Neural cell (in vitro differentiated cells): ENCODE measurements at regions not wholly inside any gene's neighbourhood (a gene's known extent, or its start where the extent isn't known, plus 50 kb on each side); places are given as distances from the start of the nearest gene placed in this dataset.

ENCODE experiments used
- H2AFZ ChIP-seq: fragments of 200-600, 300-800 bp; sonication (generic), shearing (Covaris generic); 2 replicates; pipeline ENCODE4 v1.6.0; 2014; ENCODE audit warnings: low read depth, mild to moderate bottlenecking, antibody characterized with exemption, low read length, moderate library complexity
- H3F3A ChIP-seq: fragments of 200-600 bp; shearing (Covaris generic); 2 replicates; pipeline ENCODE4 v1.6.1; 2016; ENCODE audit warnings: mild to moderate bottlenecking, moderate library complexity, mixed read lengths, antibody characterized with exemption, low read length; ENCODE audit not compliant: insufficient read depth, poor library complexity, severe bottlenecking
- H3K27ac ChIP-seq: fragments of 200-600, 300-800 bp; sonication (generic), shearing (Covaris generic); 2 replicates; pipeline ENCODE4 v1.5.1; 2014; ENCODE audit warnings: mild to moderate bottlenecking, low read length, moderate library complexity
- H3K27me3 ChIP-seq: fragments of 300-800, 200-600 bp; sonication (generic), shearing (Covaris generic); 2 replicates; pipeline ENCODE4 v1.6.0; 2014; ENCODE audit warnings: mild to moderate bottlenecking, low read depth, low read length, moderate library complexity; ENCODE audit not compliant: insufficient read depth
- H3K36me3 ChIP-seq: fragments of 300-800, 200-600 bp; sonication (generic), shearing (Covaris generic); 2 replicates; pipeline ENCODE4 v1.5.1; 2014; ENCODE audit warnings: mild to moderate bottlenecking, antibody characterized with exemption, low read length, moderate library complexity; ENCODE audit not compliant: insufficient read depth
- H3K4me2 ChIP-seq: fragments of 300-800, 200-600 bp; sonication (generic), shearing (Covaris generic); 2 replicates; pipeline ENCODE4 v1.6.0; 2014; ENCODE audit warnings: mild to moderate bottlenecking, low read length
- H3K4me3 ChIP-seq: fragments of 300-800, 200-600 bp; sonication (generic), shearing (Covaris generic); 2 replicates; pipeline ENCODE4 v1.5.1; 2014; ENCODE audit warnings: mild to moderate bottlenecking, low read length, moderate library complexity
- H3K79me2 ChIP-seq: fragments of 200-600 bp; shearing (Covaris generic); replicated peaks from 2 replicates; pipeline ENCODE4 v1.6.0; 2014; ENCODE audit warnings: mild to moderate bottlenecking, low read length, moderate library complexity; ENCODE audit not compliant: insufficient read depth
- H3K9ac ChIP-seq: fragments of 300-800, 200-600 bp; sonication (generic), shearing (Covaris generic); 2 replicates; pipeline ENCODE4 v1.6.1; 2016; ENCODE audit warnings: mild to moderate bottlenecking, low read length, mixed read lengths
- H3K9me2 ChIP-seq: fragments of 200-600 bp; shearing (Covaris generic); 2 replicates; pipeline ENCODE4 v1.6.1; 2016; ENCODE audit warnings: mild to moderate bottlenecking, low read length, mixed read lengths; ENCODE audit not compliant: insufficient read depth
- H3K9me3 ChIP-seq: fragments of 200-600, 300-800 bp; sonication (generic), shearing (Covaris generic); 2 replicates; pipeline ENCODE4 v1.6.1; 2016; ENCODE audit warnings: mild to moderate bottlenecking, mixed run types, low read length, moderate library complexity, mixed read lengths
- H4K20me1 ChIP-seq: fragments of 200-600 bp; shearing (Covaris generic); 2 replicates; pipeline ENCODE4 v1.6.1; 2016; ENCODE audit warnings: mild to moderate bottlenecking, mixed run types; ENCODE audit not compliant: insufficient read depth
- CTCF ChIP-seq: fragments of 450-650 bp; IDR thresholded peaks from 2 replicates; pipeline ENCODE4 v1.5.1; 2014; ENCODE audit warnings: antibody characterized with exemption, mild to moderate bottlenecking, moderate library complexity; ENCODE audit not compliant: poor library complexity, severe bottlenecking
- EP300 ChIP-seq: fragments of 450-650 bp; conservative IDR thresholded peaks from 2 replicates; pipeline ENCODE4 v1.6.1; 2014; ENCODE audit warnings: antibody characterized with exemption, mild to moderate bottlenecking, moderate library complexity; ENCODE audit not compliant: poor library complexity, severe bottlenecking
- EZH2 ChIP-seq: fragments of 200-600, 300-800 bp; shearing (Covaris generic), sonication (generic); IDR thresholded peaks from 2 replicates; pipeline ENCODE4 v1.6.1; 2014; ENCODE audit warnings: antibody characterized with exemption, low read length, borderline replicate concordance, mild to moderate bottlenecking; ENCODE audit not compliant: insufficient read depth, poor library complexity, severe bottlenecking
- MXI1 ChIP-seq: fragments of 450-650 bp; conservative IDR thresholded peaks from 2 replicates; pipeline ENCODE4 v1.6.1; 2014; ENCODE audit warnings: antibody characterized with exemption, mild to moderate bottlenecking; ENCODE audit not compliant: poor library complexity, severe bottlenecking
- POLR2AphosphoS5 ChIP-seq: IDR thresholded peaks from 2 replicates; pipeline ENCODE4 v1.6.1; 2012
- RAD21 ChIP-seq: fragments of 450-650 bp; conservative IDR thresholded peaks from 2 replicates; pipeline ENCODE4 v1.6.1; 2014; ENCODE audit warnings: antibody characterized with exemption, mild to moderate bottlenecking, moderate library complexity
- REST ChIP-seq: IDR thresholded peaks from 2 replicates; pipeline ENCODE4 v1.6.1; 2012; ENCODE audit warnings: borderline replicate concordance
- SMC3 ChIP-seq: fragments of 450-650 bp; conservative IDR thresholded peaks from 2 replicates; pipeline ENCODE4 v1.6.1; 2014; ENCODE audit warnings: antibody characterized with exemption, mild to moderate bottlenecking, moderate library complexity; ENCODE audit not compliant: poor library complexity
- TAF1 ChIP-seq: IDR thresholded peaks from 2 replicates; pipeline ENCODE4 v1.6.1; 2012; ENCODE audit warnings: low read depth

- Histone ChIP-seq H3K9ac (no peak overlapping the region), H3K36me3 (no peaks in the 10 kb centered on the region), H3K9me3 (no peaks in the 10 kb centered on the region), H3K9me2 (no peaks in the 10 kb centered on the region), H3K4me2 (no peak overlapping the region), H3K4me3 (no peak overlapping the region), H3F3A (no peaks in the 10 kb centered on the region), H3K79me2 (no peaks in the 10 kb centered on the region), H4K20me1 (no peaks in the 10 kb centered on the region), H3K27me3 (no peaks in the 10 kb centered on the region), H3K27ac (no peak overlapping the region), H2AFZ (no peak overlapping the region)
- TF ChIP-seq CTCF (no peak), RAD21 (no peak), SMC3 (no peak), EP300 (no peak), REST (no peak), MXI1 (no peak), POLR2AphosphoS5 (no peak), EZH2 (no peak), TAF1 (no peak)
Observed at GRCh38 chr10:78889536-78890063, 179.2 kb upstream of the ZMIZ1 start.

- H2AFZ ChIP-seq: no peak overlapping the region
- no peak overlapping the region for H3K4me2 ChIP-seq
- no peaks in the 10 kb centered on the region for H3K36me3 ChIP-seq
- no peaks in the 10 kb centered on the region for H3K79me2 ChIP-seq
- H3K27me3 ChIP-seq: no peaks in the 10 kb centered on the region
- H3F3A ChIP-seq: no peaks in the 10 kb centered on the region
- H3K9ac ChIP-seq: no peak overlapping the region
- no peak for TF ChIP-seq POLR2AphosphoS5
- TF ChIP-seq REST: no peak
- no peak for TF ChIP-seq TAF1
- H3K27ac ChIP-seq: no peak overlapping the region
- H3K9me2 ChIP-seq: no peaks in the 10 kb centered on the region
- no peaks in the 10 kb centered on the region for H3K9me3 ChIP-seq
- H4K20me1 ChIP-seq: no peaks in the 10 kb centered on the region
- H3K4me3 ChIP-seq: no peak overlapping the region
Observed at GRCh38 chr10:78890506-78890905, 178.3 kb upstream of the ZMIZ1 start.
